GM18511 (cell line): ENCODE measurements at regions not wholly inside any gene's neighbourhood (a gene's known extent, or its start where the extent isn't known, plus 50 kb on each side); places are given as distances from the start of the nearest gene placed in this dataset.

Experiments
- ATAC-seq: cut with Tn5 transposase; IDR thresholded peaks from one replicate; pipeline ENCODE4 v1.9.1; 2021; ENCODE audit warnings: mild to moderate bottlenecking, moderate library complexity; ENCODE audit not compliant: unreplicated experiment

GRCh38 chr12:43294916-43295315 lies 257.1 kb downstream of the ADAMTS20 start:
- no peak for ATAC-seq

- ATAC-seq, result no peak
Observed at GRCh38 chr12:43294147-43294546, 257.9 kb downstream of the ADAMTS20 start.

- no peak for ATAC-seq
Observed at GRCh38 chr12:43293396-43293795, 258.6 kb downstream of the ADAMTS20 start.

GRCh38 chr12:43292699-43293098 lies 259.3 kb downstream of the ADAMTS20 start:
- no peak for ATAC-seq

- no peak for ATAC-seq
Observed at GRCh38 chr12:43291516-43291915, 260.5 kb downstream of the ADAMTS20 start.

- ATAC-seq, result no peak
Observed at GRCh38 chr12:43290836-43291235, 261.2 kb downstream of the ADAMTS20 start.

GRCh38 chr12:43289426-43289801 lies 262.6 kb downstream of the ADAMTS20 start:
- no peak for ATAC-seq

- no peak for ATAC-seq
Observed at GRCh38 chr12:43288671-43289425, 263.2 kb downstream of the ADAMTS20 start.

- ATAC-seq, result no peak
Observed at GRCh38 chr12:43287706-43288383, 264.2 kb downstream of the ADAMTS20 start.

GRCh38 chr12:43286986-43287385 lies 265.0 kb downstream of the ADAMTS20 start:
- no peak for ATAC-seq

- peak; percentile 66 for ATAC-seq
Observed at GRCh38 chr12:43285159-43285598, 266.8 kb downstream of the ADAMTS20 start.

GRCh38 chr12:43284486-43285158 lies 267.4 kb downstream of the ADAMTS20 start:
- no peak for ATAC-seq

- no peak for ATAC-seq
Observed at GRCh38 chr12:43283206-43283605, 268.8 kb downstream of the ADAMTS20 start.

- ATAC-seq, result no peak
Observed at GRCh38 chr12:43282106-43282505, 269.9 kb downstream of the ADAMTS20 start.

- ATAC-seq, result no peak
Observed at GRCh38 chr12:43281563-43281962, 270.4 kb downstream of the ADAMTS20 start.

- ATAC-seq, result no peak
Observed at GRCh38 chr12:43278541-43278832, 273.5 kb downstream of the ADAMTS20 start.

GRCh38 chr12:43277651-43278540 lies 274.1 kb downstream of the ADAMTS20 start:
- peak; percentile 93 for ATAC-seq

GRCh38 chr12:43273467-43273866 lies 278.5 kb downstream of the ADAMTS20 start:
- no peak for ATAC-seq

- no peak for ATAC-seq
Observed at GRCh38 chr12:43271659-43272058, 280.3 kb downstream of the ADAMTS20 start.

GRCh38 chr12:43267818-43268217 lies 284.2 kb downstream of the ADAMTS20 start:
- ATAC-seq, result no peak

- ATAC-seq, result no peak
Observed at GRCh38 chr12:43261701-43262100, 290.3 kb downstream of the ADAMTS20 start.
